Activated CD8-positive, alpha-beta memory T cell treated with anti-CD3 and anti-CD28 coated beads for 1 hour (primary cell): ENCODE measurements at regions not wholly inside any gene's neighbourhood (a gene's known extent, or its start where the extent isn't known, plus 50 kb on each side); places are given as distances from the start of the nearest gene placed in this dataset.

Experiments used
- DNase-seq, 2 donors: peaks; one replicate each; pipeline ENCODE4 v3.0.0-alpha.2; 2020; ENCODE audit warnings: low read depth in 1 of 2; ENCODE audit errors: extremely low read depth in 1 of 2

DNA sequence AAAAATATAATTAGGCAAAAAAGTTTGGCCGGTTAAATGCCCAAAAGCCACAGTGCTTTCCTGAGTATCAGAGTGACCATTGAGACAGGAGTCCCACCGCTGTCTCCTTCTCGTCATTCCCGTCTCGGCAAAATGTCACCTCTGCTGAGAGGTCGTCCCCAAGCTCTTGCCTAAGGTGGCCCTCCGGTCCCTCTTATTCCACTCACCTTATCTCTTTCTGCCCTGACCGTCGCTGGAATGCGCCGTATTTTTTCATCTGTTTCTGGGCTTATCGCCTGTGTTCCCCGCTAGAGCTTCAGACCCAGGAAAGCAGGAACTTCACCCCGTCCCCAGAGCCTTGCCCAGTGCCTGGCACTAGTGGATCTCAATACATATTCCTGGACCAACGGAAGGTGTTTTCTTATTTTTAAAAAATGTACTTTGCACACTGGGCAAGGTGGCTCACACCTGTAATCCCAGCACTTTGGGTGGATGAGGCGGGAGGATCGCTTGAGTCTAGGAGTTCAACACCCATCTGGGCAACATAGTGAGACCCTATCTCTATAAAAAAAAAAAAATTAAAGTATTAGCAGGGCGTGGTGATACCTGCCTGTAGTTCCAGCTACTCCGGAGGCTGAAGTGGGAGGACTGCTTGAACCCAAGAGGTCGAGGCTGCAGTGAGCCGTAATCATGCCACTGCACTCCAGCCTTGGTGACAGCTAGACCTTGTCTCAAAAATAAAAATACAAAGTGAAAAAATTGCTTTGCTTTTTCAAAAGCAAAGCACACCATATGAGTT, 122.8 kb upstream of the PTPN1 start:
- no peak for DNase-seq

- no peak for DNase-seq
Observed at GRCh38 chr20:50387996-50388332, 122.2 kb upstream of the PTPN1 start.

DNA sequence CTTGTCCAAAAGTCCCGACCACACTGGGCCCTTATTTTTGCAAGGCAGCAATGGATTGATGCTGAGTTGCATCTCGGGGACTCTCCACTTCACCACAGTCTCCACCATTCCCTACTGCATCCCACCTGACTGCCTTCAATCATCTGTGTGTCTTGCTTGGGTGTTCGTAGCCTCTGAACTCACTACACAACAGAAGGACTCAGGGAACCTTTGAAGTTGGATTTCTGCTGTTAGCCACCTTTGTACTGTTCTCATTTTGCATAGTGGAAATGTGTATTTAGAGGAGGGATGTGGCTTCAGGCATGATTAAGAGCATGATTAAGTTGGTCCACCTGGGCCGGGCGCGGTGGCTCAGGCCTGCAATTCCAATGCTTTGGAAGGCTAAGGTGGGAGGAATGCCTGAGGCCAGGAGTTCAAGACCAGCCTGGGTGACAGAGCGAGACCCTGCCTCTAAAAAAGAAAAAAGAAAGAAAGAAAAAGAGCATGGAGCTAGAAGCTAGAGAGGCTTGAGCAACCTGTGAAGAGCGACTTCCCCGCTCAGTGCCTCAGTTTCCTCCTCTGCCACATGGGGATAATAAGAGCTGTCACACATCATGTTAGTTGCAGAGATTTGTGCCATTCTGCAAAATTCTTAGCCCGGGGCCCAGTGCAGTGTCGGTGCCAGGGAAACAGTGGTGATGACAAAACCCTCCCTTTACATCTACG, 121.3 kb upstream of the PTPN1 start:
- no peak for DNase-seq

DNA sequence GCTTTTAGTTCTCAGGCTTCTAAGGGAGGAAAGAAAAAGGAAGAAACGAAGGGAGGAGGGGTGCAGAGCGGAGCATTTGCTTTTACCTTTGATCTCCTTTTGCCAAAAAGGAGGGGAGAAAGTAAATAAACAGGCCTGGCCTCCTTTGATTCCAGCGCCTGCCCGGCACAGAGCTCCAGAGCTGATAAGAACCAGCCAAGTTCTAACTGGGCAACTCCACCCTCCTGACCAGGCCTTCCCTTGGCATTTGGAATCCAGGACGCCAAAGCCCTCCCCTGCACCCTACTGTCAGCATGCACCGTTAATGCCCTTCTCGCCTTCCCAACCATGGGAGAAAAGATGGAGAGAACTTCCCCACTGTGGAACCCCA, 120.8 kb upstream of the PTPN1 start:
- DNase-seq: no peak

- DNase-seq: no peak
Observed at GRCh38 chr20:50389808-50390684, 120.1 kb upstream of the PTPN1 start.

DNA sequence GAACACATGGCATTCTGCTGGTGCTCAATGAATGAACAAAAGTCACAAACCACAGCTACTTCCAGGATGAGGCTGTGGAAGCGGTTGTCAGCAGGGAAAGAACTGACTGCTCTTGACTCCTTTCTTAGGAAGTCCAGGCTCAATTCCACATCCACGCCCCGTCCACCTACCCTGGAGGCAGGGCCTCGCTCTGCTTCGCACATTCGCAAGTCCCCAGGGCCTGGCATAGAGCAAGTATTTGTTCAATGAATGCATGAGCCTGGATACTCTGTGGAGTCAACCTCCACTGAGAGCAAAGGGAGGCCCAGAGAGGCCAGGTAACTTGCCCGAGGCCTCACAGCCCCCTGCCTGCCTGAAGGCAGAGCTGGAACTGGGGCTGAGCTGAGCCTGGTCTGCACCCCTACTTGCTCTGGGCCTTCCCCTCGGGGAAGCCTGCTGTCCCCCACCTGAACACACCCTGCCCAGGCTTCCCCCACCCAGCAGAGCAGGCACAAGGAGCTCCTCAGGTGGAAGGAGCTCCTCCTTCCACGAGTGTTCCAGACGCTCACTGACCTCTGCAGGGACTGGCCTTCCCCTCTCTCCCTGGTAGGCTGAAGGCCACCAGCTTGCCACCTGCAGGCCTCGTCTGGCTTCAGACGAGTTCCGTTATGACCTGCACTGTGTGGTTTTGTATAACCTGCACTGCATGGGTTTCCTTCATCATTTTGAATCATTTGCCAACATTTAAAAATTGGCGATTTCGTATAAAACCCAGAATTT, 119.3 kb upstream of the PTPN1 start:
- DNase-seq: no peak

DNA sequence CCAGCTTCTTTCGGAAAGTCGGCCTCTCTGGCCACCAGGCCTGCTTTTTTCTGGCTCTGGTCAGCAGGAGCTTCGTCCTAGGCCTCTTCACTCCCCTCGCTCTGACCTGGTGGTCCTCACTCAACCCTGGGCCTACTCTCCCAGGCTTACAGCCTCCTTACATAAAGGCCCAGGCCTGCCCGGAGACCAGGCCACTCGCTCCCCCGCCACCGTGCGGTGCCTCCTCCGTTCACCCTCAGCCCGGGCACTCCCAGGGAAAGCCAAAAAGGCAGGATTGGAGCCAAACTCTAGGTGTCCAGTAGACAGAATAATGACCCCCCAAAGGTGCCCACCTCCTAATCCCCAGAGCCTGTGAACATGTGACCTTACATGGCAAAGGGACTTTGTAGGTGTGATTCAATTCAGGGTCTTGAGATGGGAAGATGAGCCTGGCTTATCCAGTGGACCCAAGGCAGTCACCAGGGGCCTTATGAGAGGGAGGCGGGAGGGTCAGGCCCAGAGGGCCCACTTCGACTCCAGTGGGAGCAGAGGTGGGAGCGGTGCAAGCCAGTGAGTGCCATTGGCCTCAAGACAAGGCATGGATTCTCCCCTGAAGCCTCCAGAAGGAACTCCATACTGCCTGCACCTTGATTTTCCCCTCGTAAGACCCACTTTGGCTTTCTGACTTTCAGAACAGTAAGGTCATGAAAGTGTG, 118.6 kb upstream of the PTPN1 start:
- DNase-seq: no peak

DNA sequence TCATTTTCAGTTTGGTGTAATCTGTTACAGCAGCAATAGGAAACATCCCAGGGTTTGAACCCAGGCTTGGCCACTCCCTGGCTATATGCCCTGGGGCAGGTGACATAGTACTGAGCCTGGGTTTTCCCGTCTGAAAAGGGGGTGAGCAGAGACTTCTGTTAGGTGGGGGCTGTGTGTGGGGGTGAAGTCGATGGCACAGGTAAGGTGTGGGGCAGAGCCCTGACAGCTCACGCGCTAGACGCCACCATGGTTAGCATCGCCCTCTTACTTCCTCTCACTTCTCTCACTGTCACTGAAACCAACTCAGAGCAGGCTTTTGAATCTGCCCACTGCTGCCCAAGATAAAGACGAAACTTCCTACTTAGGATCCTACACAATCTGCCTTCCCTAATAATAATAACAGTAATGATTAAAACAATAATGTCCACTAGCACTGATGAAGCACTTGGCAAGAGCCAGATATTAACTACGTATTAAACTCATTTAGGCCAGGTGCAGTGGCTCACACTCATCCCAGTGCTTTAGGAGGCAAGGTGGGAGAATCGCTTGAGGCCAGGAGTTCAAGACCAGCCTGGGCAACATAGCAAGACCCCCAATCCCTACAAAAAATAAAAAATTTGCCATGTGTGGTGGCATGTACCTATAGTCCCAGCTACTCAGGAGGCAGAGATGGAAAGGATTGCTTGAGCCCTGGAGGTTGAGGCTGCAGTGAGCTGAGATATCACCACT, 117.9 kb upstream of the PTPN1 start:
- no peak for DNase-seq

GRCh38 chr20:50393242-50393641, 116.9 kb upstream of the PTPN1 start:
- DNase-seq: no peak

GRCh38 chr20:50393990-50394561, 116.1 kb upstream of the PTPN1 start:
- DNase-seq: no peak

GRCh38 chr20:50394569-50394968, 115.6 kb upstream of the PTPN1 start:
- no peak for DNase-seq

DNA sequence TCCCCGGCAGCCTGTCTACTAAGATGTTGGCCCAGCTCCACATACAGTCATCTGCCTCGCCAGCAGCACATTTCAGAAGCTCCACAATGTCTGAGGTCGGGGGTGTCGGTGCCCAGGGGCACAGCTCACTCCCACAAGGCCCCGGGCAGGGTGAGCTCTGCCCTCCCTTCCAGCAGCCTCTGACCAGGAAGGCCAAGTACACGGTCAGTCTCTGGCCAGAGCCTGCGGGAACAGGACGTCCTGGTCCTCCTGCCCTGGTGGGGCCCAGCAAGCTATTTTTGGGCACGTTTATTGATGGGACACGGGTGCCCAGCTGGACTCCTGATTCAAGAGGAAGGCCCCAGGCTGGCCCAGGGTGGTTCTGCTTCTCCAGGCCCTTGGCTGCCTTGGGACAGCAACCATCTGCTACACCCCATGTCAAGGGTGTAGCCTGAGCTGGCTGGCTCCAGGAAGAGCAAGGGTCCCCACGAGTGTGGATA, 114.9 kb upstream of the PTPN1 start:
- no peak for DNase-seq

DNA sequence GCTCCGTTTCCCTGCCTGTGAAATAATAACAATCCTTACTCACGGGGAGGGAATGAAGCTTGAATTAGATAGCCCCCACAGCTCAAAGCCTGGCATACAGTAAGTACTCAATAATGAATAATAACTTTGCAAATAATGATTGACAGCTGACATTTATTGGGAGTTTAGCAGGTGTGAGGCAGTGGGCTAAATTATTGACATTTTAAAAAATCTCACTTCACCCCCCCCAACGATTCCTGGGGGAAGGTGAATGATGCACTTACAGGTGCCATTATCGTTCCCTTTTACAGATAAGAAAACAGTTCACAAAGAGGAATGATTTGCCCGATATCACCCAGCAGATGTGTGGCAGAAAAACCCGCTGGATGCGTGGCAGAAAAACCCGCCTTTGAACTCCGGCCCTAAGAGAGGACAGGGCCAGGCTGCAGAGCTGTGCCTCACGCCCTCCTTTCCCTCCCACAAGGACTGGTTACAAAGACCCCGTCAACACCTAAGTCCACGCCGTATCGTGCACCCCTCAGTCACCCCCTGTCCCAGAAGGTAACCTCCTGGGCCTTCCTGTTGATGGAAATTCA, 114.2 kb upstream of the PTPN1 start:
- no peak for DNase-seq

DNA sequence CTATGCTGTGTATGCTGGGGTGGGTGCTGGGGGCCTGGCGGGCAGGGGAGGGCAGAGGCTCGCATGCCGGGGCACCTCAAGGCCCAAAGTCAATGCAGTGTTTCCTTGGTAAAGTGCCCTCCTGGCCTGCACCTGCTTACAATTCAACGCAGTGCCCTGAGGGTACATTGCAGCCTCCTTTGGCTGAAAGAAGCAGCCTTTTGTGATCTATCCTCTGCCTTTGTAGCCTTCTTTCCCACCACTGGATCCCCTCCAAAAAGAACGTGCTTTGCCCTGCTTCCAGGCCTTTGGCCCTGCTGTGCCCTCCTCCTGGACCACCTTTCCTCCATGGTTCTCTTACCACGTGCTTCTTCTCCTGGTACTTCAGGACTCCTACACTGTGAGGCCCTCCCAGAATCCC, 113.6 kb upstream of the PTPN1 start:
- DNase-seq: no peak

GRCh38 chr20:50397058-50397457, 113.1 kb upstream of the PTPN1 start:
- DNase-seq: no peak

- no peak for DNase-seq
Observed at GRCh38 chr20:50398064-50398463, 112.1 kb upstream of the PTPN1 start.

- no peak for DNase-seq
Observed at GRCh38 chr20:50398471-50398820, 111.7 kb upstream of the PTPN1 start.

DNA sequence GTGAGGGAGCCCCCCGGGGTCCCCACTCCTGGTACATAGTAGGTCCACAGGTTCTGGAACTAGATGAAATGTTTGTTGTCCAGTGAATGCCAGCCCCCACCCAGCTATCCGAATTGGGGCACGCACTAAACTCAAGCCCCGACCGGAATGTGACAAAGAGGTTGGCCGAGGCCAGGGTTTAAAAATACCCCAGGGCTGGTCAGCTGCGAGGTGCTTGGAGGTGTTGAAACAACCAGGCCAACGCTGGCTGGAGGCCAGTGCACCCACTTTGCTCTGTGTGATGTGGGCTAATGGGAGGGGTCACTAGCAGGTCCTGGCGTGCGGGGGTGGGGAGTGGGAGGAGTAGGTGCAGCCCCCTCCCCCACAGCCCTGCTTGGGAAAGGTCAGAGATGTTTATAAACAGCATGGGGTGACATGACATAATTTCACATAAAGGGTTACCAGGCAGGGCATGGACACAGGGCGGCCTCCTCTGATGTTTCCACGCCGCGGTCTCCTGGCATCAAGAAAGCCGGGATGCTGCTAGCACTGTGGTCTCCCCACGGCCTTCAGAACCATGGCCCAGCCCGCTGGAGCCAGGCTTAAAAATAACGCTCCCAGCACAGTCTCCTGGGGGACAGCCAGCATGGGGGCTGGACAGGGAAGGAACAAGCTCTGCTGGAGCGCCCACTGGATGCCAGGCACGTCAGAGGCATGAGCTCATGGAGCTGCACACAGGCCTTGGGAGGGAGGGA, 111.2 kb upstream of the PTPN1 start:
- DNase-seq: no peak
